ENCODE measurements at regions not wholly inside any gene's neighbourhood (a gene's known extent, or its start where the extent isn't known, plus 50 kb on each side); places are given as distances from the start of the nearest gene placed in this dataset.

DNA sequence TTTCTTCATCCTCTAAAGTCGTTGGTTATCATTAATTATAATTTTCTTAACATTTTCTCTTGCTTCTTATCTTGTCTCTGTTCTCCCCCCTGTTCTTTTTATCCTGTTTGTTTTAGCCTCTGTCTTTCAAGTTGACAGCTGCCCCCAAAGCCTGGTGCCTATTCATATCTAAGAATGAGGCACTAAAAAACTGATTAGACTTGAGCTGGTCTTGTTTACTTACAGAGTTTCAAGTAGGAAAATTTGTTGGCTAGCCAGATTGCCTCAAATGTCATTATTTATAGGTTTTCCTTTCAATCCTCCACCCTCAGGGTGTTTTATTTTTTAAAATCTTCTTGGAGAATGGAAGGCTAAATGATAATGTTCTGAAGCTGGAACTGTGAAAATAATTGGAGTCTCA, 236.0 kb downstream of the UTP18 start:
- DNase-seq, result no peak

DNA sequence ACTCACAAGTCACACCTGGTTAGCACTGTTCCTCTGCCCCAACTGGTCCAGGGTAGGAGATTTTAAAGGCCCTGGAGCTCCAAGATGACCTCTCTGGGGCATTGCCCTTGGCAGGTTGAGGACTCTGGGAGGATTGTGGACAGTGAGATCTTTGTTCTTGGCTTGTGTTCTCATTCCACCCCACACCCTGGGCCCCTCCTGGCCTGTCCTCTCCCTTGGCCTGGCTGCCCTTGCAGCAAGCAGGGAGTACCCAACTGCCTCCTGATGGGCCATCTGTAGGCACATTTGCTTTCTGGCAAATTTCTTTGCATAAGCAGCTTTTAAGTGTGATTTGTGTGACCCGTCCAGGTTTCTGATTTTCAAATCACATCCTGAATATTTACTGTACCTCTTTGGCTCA, 239.6 kb downstream of the UTP18 start:
- no peak for DNase-seq

DNA sequence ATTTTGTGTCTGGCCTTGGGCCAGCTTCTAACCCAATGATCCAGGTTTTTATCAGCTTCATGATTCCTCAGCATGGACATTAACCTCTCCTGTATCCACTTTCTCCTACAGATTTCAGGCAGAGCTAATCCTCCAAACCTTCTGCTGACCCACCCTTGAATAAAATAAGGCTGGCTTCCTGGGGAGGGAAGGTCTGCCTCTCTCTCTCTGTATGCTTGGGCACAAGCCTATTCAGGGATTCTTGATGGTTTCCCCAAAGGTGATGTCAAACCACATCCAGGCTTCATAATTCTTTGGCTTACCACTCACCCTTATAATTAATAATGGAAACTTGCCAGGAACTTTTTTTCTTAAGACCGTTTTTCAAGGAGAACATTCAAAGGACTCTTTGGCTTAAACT, 240.1 kb downstream of the UTP18 start:
- no peak for DNase-seq

DNA sequence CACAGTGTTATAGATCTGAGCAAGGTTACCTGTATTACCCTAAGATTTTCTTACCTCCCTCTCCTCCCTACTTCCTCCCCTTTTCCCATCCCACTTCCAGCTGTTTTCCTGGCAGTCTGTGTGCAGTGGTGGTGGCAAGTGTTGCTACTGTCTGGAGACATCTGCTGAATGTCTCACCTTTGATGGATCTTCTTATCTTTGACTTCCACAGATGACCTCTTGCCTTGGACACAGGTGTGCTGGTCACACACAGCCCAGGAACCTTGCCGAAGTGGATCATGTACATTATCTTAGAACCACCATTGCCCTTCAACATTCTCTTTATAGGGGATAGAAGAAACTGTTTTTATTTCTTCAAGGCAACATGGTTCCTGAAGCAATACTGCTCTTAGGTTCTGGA, 245.1 kb downstream of the UTP18 start:
- no peak for DNase-seq

DNA sequence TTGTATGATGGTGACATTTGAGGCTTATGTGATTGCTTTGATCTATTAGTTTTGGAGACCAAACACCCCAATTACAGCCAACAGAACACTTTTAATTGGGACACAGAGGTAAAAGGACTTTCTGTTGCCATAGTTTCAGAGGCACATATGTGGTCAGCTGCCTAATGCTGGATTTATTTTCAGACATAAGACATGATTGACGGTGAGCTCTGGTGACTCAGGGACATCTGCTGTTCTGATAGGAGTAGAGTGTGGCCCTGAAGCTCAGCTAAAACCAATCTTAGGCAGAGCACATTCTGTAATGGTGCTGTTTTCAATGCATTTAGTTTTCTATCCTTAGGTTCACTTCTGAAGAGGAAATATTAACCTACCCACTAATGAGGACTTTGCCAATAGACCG, 247.1 kb downstream of the UTP18 start:
- DNase-seq, result no peak

DNA sequence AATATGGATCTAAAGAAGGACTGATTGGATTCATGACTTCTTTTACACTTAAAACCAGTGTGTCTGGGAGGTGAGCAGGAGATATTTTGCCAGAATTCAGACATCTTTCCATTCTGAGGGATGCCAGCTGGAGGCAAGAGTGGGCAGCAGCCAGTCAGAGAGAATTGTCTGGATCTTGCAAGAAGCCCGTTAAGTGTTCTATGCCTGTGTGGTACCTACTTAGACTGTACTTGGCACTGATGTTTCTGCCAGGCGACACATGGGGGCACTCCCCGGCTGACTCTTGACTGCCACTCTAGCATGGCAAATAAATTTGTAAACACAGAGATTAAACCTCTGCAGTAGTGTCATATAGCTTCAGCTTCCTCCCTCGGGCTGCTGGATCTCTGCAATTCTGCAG, 247.7 kb downstream of the UTP18 start:
- DNase-seq, result no peak

DNA sequence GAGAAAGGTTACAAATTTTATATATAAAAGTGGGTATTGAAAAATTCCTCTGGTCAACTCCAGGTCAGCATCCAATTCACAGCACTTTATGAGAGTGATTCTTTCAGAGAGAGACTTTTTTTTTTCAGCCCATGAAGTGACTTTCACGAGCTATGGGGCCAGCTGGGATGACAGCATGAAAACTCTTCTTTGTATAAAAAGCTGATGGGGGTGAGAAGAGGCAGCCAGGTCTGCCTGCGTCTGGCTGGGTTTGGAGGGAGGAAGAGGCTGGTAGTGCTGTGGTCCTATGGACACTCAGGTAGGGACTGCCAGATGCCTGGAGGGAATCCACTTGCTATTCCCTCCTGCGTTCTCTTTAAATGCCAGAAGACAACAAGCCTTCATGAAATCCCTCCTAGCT, 250.6 kb downstream of the UTP18 start:
- DNase-seq, result no peak

DNA sequence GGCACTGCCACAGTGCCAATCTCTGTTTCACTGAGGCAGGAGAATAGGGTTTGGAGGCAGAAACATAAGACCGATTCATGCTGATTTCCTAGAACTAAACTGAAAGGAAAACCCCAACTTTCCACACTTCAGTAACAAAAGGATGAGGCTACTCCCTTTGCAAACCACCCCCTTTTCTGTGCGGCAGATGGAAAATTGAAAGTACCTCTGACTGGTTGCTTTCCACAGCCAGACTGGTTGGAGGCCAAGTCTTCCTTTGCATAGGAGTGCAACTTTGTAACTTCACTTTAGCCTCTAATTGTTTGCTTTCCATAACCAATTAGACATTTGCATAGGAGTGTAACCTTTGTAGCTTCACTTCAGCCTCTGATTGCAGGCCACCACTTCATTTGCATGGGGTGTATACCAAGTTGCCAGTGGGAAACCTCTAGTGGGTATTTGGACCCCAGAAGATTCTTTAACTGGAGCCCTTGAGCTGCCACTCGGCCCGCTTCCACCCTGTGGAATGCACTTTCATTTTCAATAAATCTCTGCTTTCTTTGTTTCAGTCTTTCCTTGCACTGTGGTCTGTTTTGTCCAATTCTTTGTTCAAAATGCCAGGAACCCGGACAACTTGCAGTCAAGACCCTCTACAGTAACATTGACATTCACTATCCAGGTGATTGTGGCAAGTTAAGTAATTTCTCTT, 252.0 kb downstream of the UTP18 start:
- peak in 1 of 2 experiments; percentile 20 for DNase-seq

DNA sequence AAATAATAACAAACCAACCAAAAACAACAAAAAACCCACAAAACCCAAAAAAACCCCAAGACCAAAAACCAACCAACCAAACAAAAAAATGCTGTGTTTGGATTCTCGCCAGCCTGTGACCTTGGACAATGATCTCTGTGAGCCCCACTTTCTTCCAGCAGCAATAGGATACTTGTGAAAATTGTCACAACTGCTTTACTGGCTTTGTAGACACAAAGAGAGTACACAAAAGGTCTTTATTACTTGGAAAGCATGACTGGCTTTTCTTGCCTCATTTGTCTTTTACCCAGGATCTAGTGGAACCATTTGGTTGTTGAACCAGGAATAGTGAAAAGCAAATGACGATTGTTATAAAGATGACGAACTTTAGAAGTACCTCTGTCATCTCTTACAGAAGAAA, 256.6 kb downstream of the UTP18 start:
- no peak for DNase-seq

DNA sequence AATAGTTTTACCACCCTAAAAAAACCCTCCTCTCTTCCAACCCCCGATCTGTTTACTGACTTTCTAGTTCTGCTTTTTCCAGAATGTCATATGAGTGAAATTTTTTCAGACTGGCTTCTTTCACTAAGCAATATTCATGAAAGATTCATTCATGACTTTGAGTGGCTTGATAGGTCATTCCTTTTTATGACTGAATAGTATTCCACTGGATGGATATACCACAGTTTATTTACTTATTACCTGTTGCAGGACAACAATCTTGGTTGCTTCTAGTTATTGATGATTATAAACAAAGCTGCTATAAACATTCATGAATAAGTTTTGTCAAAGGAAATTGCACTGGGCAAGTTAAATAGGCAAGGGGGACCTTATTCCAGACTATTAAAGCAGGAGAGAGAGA, 264.2 kb downstream of the UTP18 start:
- no peak for DNase-seq

DNA sequence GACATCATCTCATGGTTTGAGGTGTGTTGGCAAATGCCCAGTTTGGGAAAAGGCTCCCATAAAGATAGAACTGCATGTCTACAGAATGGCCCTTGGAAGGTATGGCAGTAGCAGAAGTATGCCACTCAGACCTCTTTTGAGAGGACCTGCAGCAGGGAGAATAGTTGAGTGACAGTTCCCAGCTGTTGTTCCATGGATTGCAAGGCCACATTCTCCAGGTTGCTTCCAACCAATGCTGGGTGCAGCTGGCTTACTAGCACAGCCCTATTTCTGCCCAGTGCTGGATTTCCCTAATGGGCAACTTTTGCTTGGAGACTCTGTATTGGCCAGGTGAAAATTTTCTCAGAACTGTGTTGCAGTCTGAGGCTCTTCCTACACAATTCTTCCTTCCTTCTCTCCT, 266.2 kb downstream of the UTP18 start:
- no peak for DNase-seq

DNA sequence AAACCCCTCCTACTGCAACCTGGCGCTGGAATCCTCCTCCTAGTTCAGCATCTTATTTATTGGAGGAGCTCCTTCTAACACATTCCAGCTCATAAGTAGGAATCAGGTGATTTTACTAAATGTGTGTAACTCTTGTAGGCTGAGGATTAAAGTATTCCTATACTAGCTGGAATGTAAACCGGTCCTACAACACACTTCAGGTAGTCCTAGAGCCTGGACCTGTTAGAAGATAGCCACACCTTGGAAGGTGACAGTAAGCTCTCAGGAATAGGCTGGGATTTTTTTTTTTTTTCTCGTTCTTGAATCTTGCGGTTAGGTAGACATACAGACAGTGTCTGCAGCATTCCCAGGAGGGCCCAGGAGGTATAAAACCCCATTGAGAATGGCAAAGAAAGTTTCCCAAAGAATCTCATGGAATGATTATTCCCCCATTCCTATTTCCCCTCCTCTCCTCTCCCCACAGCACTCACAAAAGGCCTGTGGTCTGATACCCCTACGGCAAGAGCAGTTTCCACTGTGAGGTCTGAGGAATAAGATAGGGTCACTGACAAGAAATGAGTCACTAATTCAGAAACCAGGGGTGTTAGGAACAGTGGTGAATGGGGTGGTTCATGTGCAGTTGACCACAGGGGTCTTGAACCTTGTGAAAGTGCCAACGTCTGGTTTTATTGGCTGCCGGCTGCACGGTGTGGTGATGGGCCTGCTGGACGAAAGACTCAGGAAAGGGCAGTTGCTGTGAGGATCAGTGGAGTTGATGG, 267.1 kb downstream of the UTP18 start:
- DNase-seq, result no peak

DNA sequence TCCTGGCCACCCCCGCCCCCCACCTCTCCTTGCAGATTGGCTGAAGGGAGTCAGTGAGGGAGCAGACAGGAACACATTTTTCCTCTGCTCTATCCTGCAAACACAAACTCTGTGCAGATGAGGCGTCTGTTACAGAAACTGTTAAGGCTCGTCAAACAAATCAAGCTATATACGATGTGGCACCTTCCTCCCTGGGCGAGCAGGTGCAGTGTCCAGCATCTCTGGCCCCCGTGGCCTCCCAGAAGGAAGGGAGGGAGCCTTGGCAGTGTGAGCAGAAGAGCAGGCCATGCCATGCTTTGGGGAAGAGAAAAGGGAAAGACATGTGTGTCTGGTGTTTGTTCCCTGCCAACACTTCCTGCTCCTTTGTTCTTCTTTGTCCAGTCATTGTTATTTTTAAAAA, 267.8 kb downstream of the UTP18 start:
- DNase-seq, result no peak

DNA sequence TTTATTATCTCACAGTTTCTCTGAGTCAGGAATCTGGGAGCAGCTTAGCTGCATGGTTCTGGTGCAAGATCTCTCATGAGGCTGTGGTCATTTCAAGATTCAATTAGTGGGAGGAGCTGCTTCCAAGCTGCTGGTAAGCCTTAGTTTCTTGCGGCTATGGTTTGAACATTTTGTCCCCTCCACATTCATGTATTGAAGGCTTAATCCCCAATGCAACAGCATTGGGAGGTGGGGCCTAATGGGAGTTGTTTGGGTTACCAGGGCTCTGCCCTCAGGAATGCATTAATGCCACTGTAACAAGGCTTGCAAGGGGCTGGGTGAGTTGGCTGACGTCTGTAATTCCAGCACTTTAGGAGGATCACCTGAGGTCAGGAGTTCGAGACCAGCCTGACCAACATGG, 272.9 kb downstream of the UTP18 start:
- no peak for DNase-seq

DNA sequence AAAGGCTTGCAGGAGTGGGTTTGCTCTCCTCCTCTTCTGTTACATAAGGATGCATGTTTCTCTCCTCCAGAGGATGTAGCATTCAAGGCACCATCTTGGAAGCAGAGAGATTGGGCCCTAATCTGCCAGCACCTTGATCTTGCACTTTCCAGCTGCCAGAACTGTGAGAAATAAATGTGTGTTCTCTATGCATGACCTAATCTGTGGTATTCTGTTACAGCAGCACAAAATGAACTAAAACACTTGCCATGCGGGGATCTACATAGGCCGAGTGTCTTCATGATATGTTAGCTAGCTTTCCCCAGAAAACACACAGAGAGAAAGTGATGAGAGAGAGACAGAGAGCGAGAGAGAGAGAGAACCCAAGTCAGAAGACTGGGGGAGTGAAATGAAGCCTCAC, 273.5 kb downstream of the UTP18 start:
- no peak for DNase-seq

DNA sequence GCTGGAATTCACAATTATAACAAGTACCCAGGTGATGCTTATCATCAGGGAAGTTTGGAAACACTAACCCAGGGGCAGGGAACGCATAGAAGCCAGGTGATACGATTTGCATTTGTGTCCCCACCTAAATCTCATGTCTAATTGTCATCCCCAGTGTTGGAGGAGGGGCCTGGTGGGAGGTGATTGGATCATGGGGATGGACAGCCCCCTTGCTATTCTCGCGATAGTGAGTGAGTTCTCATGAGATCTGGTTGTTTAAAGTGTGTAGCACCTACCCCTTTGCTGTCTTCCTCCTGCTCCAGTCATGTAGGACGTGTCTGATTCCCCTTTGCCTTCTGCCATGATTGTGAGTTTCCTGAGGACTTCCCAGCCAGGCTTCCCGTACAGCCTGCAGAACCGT, 276.3 kb downstream of the UTP18 start:
- no peak for DNase-seq

DNA sequence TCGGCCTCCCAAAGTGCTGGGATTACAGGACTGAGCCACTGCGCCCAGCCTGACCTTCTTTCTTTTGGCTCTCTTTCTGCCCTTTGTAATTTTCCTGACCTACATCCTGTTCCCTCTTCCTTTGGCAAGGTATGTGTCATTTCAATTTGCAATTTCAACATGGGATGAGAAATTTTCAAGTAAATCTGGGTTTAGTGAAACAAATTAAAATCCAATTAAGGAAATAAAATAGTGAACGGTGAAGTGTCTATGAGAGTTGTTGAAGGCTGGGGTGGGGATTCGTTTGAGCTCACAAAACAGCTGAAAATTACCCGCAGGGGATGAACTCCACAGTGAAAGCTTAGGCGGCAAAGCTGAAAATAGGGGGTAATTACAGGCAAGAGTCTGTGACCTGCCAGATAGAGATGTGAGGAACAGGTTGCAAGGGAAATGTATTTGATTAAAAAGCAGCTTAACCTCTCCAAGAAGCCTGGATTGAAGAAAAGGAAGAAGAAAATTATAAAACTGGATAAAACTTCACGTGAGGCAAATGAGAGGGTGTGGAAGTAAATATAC, 277.7 kb downstream of the UTP18 start:
- DNase-seq, result no peak

DNA sequence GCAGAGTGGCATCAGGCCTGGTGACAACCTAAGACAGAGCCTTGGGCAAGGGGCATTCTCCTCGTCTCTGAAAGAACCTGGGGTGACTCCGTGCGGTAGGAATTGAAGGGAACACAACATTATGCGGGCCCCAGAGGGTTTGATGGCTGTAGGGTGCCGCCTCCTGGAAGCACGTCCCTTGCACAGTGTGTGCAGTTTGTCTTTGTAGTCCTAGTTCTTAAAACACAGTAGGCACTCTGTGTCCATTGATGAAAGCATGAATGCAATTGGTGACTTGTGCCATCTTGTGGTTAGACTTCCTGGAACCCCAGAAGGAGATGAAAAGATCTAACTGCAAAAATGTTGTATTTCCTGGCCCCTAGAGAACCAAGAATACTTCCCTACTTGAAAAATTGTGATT, 279.8 kb downstream of the UTP18 start:
- no peak for DNase-seq

DNA sequence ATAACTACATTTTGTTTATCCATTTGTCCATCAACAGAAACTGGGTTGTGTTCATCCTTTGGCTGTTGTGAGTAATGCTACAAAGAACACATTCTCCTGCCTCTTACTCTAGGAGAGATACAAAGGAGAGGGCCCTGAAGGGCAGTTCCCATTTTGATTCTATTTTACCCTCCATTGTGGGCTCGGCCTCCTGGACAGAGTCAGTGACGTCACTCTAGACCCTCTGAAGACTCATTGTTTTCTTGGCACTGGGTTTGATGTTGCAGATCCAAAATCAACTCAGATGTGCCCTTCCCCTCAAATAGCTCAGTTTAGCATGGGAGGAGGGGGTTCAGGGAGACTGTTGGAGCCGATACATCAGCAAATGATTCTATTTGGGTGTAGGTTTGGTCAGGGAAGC, 280.9 kb downstream of the UTP18 start:
- no peak for DNase-seq

DNA sequence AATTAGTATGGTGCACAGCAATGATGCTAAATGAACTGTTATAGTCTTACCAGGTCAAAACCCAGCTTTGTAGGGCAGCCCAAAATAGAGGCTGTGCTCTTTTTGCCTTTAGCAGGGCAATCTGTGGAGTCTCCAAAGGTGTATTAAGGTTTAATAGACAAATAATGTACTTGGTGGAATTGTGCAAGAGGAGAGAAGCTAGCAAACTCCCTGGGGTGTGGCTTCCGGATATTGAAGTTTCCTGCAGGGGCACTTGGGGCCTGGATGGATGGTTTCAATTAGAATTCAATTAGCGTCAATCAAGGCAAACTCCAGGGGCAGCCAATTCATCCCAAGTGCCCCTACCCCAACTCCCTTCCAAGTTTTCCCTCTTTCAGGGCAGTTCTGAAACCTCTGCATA, 285.8 kb downstream of the UTP18 start:
- DNase-seq, result no peak

DNA sequence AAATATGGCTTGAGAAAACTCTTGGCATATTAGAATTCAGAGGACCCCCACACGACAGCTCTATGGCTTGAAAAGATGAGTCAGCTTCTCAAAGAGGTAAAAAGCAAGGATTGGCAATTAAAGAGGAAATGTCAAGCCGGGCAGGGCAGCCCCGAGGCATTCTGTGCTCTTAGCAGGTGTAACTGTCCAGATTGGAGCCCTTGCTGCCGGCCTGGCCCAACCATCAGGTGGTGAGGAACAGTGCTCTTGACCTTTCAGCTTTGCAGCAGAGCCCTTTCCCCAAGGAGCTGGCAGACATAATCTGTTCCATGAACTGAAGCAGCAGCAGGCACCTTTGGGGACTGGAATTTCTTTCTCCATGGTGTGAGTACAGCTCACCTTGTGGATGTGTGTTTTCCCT, 287.8 kb downstream of the UTP18 start:
- no peak for DNase-seq

DNA sequence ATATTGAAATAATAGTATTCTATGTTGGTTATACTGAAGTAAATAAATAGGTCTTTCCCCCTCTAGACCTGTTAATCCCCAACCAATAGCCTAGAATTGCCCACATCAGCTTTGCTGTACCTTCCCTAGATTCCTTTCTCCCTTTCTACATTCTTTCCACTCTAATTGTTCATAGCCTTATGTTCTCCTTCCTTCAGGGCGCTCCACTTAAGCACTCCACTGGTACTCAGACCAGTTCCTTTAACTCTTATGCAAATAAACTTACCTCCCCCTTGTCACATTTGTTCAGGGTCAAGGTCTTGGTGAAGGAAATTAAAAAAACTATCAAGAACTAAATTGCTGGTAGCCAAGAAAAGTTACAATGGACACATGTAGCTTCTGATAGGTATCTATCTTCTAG, 294.8 kb downstream of the UTP18 start:
- no peak for DNase-seq

DNA sequence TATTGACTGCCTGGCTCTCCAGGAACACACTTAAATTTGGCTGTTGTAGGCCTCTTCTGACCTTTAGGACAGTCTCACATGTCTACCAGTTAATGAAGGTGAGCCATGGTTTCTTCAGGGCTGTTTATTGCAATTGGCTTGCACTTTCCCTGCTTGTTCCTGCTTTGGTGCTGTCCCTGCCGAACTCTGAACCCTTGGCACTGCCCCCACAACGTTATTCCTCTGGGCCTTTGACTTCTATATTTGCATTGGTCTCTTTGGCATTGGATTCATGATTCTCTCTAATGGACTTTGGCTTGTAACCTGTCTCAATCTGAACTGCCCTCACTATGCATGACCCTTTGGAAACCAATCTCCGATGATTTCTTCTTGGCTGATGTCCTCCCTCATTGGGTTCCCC, 299.4 kb downstream of the UTP18 start:
- no peak for DNase-seq

DNA sequence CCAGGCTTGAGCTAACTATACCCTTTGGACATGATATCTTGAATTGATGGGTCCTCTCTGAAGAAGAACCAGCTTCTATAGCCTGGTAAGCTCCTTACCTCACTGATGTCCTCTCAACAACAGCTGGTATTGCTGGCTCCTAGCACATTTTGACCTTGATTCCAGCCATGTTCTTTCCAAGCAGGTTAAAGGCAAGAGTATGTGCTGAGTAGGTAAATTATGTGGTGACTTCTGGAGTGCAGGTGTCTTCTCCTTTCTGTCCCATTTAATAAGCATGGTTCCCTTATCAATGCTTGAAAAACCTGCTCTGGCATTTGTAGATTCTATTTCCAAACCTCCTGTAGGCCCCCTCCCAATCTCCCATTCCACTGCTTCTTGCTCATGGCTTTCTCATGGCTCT, 300.1 kb downstream of the UTP18 start:
- no peak for DNase-seq

DNA sequence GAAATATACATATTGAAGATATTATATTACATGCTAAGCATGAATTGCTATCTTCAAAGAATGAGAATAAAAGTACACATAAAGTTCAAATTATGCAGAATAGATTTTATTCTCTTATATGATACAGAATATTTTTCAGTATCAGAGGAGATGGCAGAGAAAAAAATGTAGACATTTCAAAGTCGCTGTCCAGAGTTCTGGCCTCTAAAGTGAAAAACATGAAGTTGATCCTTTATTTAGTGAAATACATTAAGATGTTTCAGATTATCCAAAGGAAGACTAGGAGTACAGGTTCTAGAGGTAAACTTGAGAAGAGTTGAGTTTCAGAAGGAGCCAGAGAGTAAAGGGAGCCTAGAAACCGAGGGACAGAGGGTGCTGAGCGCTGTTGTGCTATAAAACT, 303.6 kb downstream of the UTP18 start:
- DNase-seq, result no peak
